Thymus (tissue), 11 donors: ENCODE measurements at regions not wholly inside any gene's neighbourhood (a gene's known extent, or its start where the extent isn't known, plus 50 kb on each side); places are given as distances from the start of the nearest gene placed in this dataset.
A peak's percentile ranks its signal among the peaks of the same experiment; 100 is the strongest.
"Not testable (repeated sequence)": the region's sequence is repeated elsewhere in the genome, so short reads cannot be mapped to it uniquely, and the experiment has no call there.

Experiments used
- DNase-seq, 9 donors: peaks; one replicate each; pipeline ENCODE4 v3.0.0-alpha.2; 2013; ENCODE audit warnings: low spot score in 9 of 9, low read depth in 6 of 9, missing footprints in 1 of 9
- H3K27ac ChIP-seq, 2 donors: one replicate each; pipeline ENCODE4 v1.5.1; 2013; ENCODE audit warnings: control low read depth in 1 of 2, low read depth in 1 of 2, low read length in 1 of 2, mild to moderate bottlenecking in 1 of 2, moderate library complexity in 1 of 2
- H3K27me3 ChIP-seq, 2 donors: one replicate each; pipeline ENCODE4 v1.5.1; 2013; ENCODE audit warnings: low read length in 1 of 2; ENCODE audit not compliant: control insufficient read depth in 2 of 2, insufficient read depth in 1 of 2
- H3K36me3 ChIP-seq, 2 donors: one replicate each; pipeline ENCODE4 v1.5.1; 2013; ENCODE audit warnings: low read length in 1 of 2, mild to moderate bottlenecking in 1 of 2, moderate library complexity in 1 of 2; ENCODE audit not compliant: control insufficient read depth in 2 of 2, insufficient read depth in 2 of 2
- H3K4me1 ChIP-seq, 2 donors: one replicate each; pipeline ENCODE4 v1.5.1; 2013; ENCODE audit warnings: low read length in 2 of 2; ENCODE audit not compliant: control insufficient read depth in 2 of 2, insufficient read depth in 2 of 2
- H3K4me3 ChIP-seq, 2 donors: one replicate each; pipeline ENCODE4 v1.5.1; 2013; ENCODE audit warnings: low read length in 2 of 2, control low read depth in 1 of 2, mild to moderate bottlenecking in 1 of 2
- H3K9me3 ChIP-seq, 2 donors: one replicate each; pipeline ENCODE4 v1.5.1; 2013; ENCODE audit warnings: low read length in 1 of 2, mild to moderate bottlenecking in 1 of 2; ENCODE audit not compliant: control insufficient read depth in 2 of 2, insufficient read depth in 1 of 2
- WGBS: extraction: QIAGEN DNeasy Blood & Tissue Kit; methylation state at CpG from one replicate; pipeline ENCODE4 v1.1.7; 2013; 5-methylcytosine and 5-hydroxymethylcytosine counted together
- donor health status: healthy.

DNA sequence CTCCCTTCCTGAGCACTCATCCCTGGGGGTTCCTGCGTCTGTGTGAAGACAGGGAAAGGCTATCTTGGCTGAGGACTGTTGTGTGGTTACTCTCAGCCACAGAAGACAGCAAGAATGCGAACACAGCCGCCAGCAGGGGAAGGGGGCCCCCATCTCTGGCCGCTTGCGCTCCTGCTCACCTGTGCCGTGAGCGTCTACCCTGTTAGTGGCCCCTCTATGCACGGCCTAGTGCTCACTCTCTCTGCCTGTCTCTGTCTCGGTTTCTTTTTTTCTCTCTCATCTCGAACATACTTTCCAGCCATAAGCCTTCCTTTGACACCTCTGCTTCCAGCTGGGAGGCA lies 206.7 kb upstream of the APCDD1 start:
- H3K9me3 ChIP-seq = no peaks in the 10 kb centered on the region
- H3K27me3 ChIP-seq = no peaks in the 10 kb centered on the region
- WGBS = 84% methylated on average over 10 of the region's 10 CpGs
- H3K4me3 ChIP-seq = no peak overlapping the region
- H3K36me3 ChIP-seq = no peaks in the 10 kb centered on the region
- peaks cover 0 to 34% of the 10 kb centered on the region in 2 donors for H3K4me1 ChIP-seq
- peak overlapping the region in 1 of 2 donors; percentile 65 for H3K27ac ChIP-seq
- DNase-seq = peak in 7 of 9 donors; percentile 18 to 73 (median 37)

DNA sequence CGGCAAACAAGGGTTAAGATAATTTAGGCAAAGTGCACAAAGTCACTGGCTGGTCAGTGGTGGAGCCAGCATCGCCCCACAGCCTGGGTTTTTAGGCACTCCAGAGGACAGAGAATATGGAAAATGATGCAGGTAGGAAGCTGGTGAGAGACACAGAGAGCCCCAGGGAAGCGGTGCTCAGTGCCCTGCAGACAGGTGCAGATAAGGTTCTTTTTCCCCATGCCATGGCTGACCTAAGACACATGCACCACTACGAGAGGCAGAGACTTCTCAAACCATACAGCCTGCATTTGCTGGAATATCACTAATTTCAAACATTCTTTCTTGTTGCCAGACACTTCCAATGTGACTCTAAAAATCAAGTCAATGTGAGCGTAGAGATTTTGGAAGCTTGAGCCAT lies 205.7 kb upstream of the APCDD1 start:
- WGBS = 97% methylated on average over 5 of the region's 5 CpGs
- no peaks in the 10 kb centered on the region for H3K9me3 ChIP-seq
- no peaks in the 10 kb centered on the region for H3K36me3 ChIP-seq
- DNase-seq = no peak
- H3K4me1 ChIP-seq = peaks cover 0 to 34% of the 10 kb centered on the region in 2 donors
- H3K27ac ChIP-seq = no peak overlapping the region
- no peaks in the 10 kb centered on the region for H3K27me3 ChIP-seq
- H3K4me3 ChIP-seq = no peak overlapping the region

DNA sequence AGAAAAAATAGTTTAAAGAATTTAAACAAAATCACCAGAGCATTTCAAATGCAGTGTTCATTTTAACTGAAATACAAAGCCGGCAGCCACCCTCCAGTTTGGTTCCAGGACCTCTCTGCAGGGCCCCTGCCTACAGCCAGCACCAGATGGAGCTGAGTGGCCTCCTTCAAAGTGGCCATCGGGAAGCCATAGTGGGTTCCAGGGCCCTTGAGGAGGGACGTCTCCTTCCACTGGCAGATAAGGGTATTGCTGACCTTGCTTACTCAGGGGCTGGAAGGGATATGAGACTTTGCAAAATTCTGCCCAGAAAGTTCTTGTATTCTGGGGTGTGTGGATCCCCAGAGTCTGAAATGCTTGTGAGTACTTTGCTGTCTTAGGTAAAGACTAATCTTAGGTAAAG lies 205.2 kb upstream of the APCDD1 start:
- Histone ChIP-seq H3K27ac (no peak overlapping the region), H3K4me1 (peaks cover 0 to 34% of the 10 kb centered on the region in 2 donors), H3K27me3 (no peaks in the 10 kb centered on the region), H3K4me3 (no peak overlapping the region), H3K9me3 (no peaks in the 10 kb centered on the region), H3K36me3 (no peaks in the 10 kb centered on the region)
- no peak for DNase-seq
- WGBS = 96% methylated on average over 3 of the region's 3 CpGs

- no peaks in the 10 kb centered on the region for H3K36me3 ChIP-seq
- 96% methylated on average over 1 of the region's 1 CpG for WGBS
- no peak overlapping the region for H3K27ac ChIP-seq
- H3K4me1 ChIP-seq = peaks cover 0 to 34% of the 10 kb centered on the region in 2 donors
- H3K4me3 ChIP-seq = no peak overlapping the region
- no peak for DNase-seq
- H3K9me3 ChIP-seq = no peaks in the 10 kb centered on the region
- no peaks in the 10 kb centered on the region for H3K27me3 ChIP-seq
Measured at GRCh38 chr18:10249801-10250200, 204.6 kb upstream of the APCDD1 start.

DNA sequence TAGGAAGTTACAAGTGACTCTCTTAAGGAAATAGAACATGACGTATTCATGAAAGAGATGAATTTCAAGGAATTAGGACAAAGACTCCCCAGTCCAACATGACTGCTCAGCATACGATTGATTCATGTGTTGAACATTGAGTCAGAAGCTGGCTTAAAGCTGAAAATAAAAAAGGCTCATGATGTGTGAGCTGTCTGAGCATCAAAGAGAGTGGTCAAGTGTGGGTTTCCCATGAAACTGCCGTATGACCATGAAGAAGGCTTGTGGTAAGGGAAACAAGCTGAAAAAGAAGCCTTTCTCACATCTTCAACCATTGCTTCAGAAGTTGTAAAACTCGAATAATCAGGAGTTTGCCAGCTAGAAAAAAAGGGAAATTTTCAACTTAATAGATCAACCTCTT lies 201.9 kb upstream of the APCDD1 start:
- no peak overlapping the region for H3K4me3 ChIP-seq
- H3K9me3 ChIP-seq = no peaks in the 10 kb centered on the region
- H3K27ac ChIP-seq = no peak overlapping the region
- DNase-seq = no peak
- no peaks in the 10 kb centered on the region for H3K27me3 ChIP-seq
- no peaks in the 10 kb centered on the region for H3K36me3 ChIP-seq
- H3K4me1 ChIP-seq = peaks cover 0 to 13% of the 10 kb centered on the region in 2 donors
- 91% methylated on average over 4 of the region's 4 CpGs for WGBS

DNA sequence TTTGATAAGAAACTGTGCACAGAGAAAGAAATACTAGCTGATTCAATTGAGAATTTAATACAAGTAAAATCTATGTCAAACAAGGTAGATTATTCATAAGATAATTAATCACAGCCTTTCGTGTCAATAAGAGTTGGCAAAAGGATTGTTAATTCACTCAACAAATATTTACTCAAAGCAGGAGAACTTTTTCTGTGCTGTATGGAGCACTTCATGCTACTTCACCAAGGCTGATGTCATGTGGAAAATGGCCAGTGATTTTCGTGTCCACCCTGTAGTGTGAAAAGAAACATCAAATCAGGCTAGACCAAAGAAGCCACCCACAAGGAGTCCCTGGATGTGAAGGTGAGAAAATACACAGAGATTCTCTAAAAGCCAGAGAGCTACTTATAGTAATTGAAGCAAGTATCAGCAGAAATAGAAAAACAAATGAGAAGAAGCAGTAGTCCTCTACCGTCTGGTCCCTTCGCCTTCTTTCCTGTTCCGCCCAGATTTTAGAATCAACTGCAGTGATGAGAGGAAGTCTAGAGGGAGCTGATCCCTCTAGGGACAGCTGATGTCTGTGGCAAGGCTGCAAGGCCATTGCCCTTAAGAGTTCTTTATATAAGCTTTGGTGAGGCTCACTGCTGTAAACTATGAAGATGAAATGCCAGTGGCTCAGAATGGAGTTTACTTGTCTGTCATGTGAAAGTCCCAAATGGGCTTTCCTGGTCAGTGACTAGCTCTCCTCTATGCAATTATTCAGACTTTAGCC lies 201.3 kb upstream of the APCDD1 start:
- no peaks in the 10 kb centered on the region for H3K36me3 ChIP-seq
- peaks cover 0 to 7% of the 10 kb centered on the region in 2 donors for H3K4me1 ChIP-seq
- no peak for DNase-seq
- no peak overlapping the region for H3K4me3 ChIP-seq
- 87% methylated on average over 5 of the region's 5 CpGs for WGBS
- H3K27ac ChIP-seq = no peak overlapping the region
- no peaks in the 10 kb centered on the region for H3K9me3 ChIP-seq
- no peaks in the 10 kb centered on the region for H3K27me3 ChIP-seq

DNA sequence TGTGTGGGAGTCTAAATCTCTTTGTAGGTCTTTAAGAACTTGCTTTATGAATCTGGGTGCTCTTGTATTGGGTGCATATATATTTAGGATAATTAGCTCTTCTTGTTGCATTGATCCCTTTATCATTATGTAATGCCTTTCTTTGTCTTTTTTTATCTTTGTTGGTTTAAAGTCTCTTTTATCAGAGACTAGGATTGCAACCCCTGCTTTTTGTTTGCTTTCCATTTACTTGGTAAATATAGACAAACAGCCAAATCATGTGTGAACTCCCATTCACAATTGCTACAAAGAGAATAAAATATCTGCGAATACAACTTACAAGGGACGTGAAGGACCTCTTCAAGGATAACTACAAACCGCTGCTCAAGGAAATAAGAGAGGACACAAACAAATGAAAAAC lies 198.2 kb upstream of the APCDD1 start:
- not testable (repeated sequence) for DNase-seq, H3K27ac ChIP-seq, H3K4me1 ChIP-seq, H3K4me3 ChIP-seq, H3K36me3 ChIP-seq, H3K27me3 ChIP-seq, H3K9me3 ChIP-seq
- 94% methylated on average over 3 of the region's 3 CpGs for WGBS

DNA sequence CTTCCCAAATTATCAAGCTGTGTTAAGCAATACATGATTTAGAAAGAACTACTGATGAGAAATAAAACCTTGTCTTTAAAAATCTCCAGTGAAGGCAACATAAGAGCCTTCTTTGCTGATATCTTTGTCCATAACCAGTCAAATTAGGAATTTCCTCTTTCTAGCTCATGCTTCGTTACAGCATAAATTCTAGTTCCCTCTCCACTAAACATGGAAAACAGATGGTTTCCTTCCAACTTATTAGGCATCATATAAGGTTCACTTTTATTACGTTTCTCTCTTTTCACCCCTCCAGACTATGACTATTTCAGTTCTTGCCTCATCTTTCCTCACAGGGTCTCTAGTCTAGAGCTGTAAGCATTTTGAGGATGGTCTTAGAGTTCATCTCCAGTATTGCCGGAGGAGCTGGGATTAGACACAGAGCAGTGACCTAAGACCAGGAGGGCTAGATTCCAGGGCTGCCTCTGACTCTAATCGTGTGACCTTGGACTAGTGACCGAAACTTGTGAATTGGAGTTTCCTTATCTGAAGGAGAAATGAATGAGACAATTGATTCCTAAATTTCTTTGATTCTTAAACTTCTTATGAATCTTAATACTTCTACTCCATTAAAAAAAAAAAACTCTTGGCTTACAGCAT lies 195.5 kb upstream of the APCDD1 start:
- Histone ChIP-seq H3K27ac (no peak overlapping the region), H3K36me3 (no peaks in the 10 kb centered on the region), H3K27me3 (no peaks in the 10 kb centered on the region), H3K9me3 (peaks cover 0 to 5% of the 10 kb centered on the region in 2 donors), H3K4me3 (no peak overlapping the region), H3K4me1 (peaks cover 0 to 10% of the 10 kb centered on the region in 2 donors)
- WGBS = 92% methylated on average over 5 of the region's 5 CpGs
- DNase-seq = no peak

GRCh38 chr18:10259901-10260300 lies 194.5 kb upstream of the APCDD1 start:
- Histone ChIP-seq H3K27ac (no peak overlapping the region), H3K9me3 (peaks cover 0 to 6% of the 10 kb centered on the region in 2 donors), H3K4me1 (peaks cover 0 to 10% of the 10 kb centered on the region in 2 donors), H3K27me3 (no peaks in the 10 kb centered on the region), H3K4me3 (no peak overlapping the region), H3K36me3 (no peaks in the 10 kb centered on the region)
- DNase-seq = no peak
- 94% methylated on average over 3 of the region's 3 CpGs for WGBS
